CD4-positive, alpha-beta T cell treated with Interleukin-6 at 100 ng/mL for 8 hours (primary cell): ENCODE measurements at regions not wholly inside any gene's neighbourhood (a gene's known extent, or its start where the extent isn't known, plus 50 kb on each side); places are given as distances from the start of the nearest gene placed in this dataset.

ENCODE experiments used
- DNase-seq: peaks from one replicate; pipeline ENCODE4 v3.0.0-alpha.2; 2020; ENCODE audit warnings: mixed read lengths, low spot score

- DNase-seq = no peak
Measured at GRCh38 chr1:195376190-195376589, 1232.0 kb downstream of the KCNT2 start.

GRCh38 chr1:195373856-195374255, 1234.4 kb downstream of the KCNT2 start:
- no peak for DNase-seq

GRCh38 chr1:195345149-195345548, 1263.1 kb downstream of the KCNT2 start:
- DNase-seq = no peak

GRCh38 chr1:195337646-195338045, 1270.6 kb downstream of the KCNT2 start:
- no peak for DNase-seq

- DNase-seq = no peak
Measured at GRCh38 chr1:195336812-195337211, 1271.4 kb downstream of the KCNT2 start.

- no peak for DNase-seq
Measured at GRCh38 chr1:195335541-195335940, 1272.7 kb downstream of the KCNT2 start.

- DNase-seq = no peak
Measured at GRCh38 chr1:195332102-195332501, 1276.1 kb downstream of the KCNT2 start.

- no peak for DNase-seq
Measured at GRCh38 chr1:195328681-195329080, 1279.6 kb downstream of the KCNT2 start.

GRCh38 chr1:195328102-195328501, 1280.1 kb downstream of the KCNT2 start:
- DNase-seq = no peak

- DNase-seq = no peak
Measured at GRCh38 chr1:195327361-195327760, 1280.9 kb downstream of the KCNT2 start.

- no peak for DNase-seq
Measured at GRCh38 chr1:195326325-195326724, 1281.9 kb downstream of the KCNT2 start.

- DNase-seq = no peak
Measured at GRCh38 chr1:195325181-195325580, 1283.1 kb downstream of the KCNT2 start.

- no peak for DNase-seq
Measured at GRCh38 chr1:195306281-195306680, 1302.0 kb downstream of the KCNT2 start.

- no peak for DNase-seq
Measured at GRCh38 chr1:195294911-195295310, 1313.3 kb downstream of the KCNT2 start.

GRCh38 chr1:195278644-195279043, 1329.6 kb downstream of the KCNT2 start:
- no peak for DNase-seq

GRCh38 chr1:195275710-195276109, 1332.5 kb downstream of the KCNT2 start:
- no peak for DNase-seq

- DNase-seq = no peak
Measured at GRCh38 chr1:195251900-195252299, 1356.3 kb downstream of the KCNT2 start.

GRCh38 chr1:195243492-195243891, 1364.7 kb downstream of the KCNT2 start:
- DNase-seq = no peak

GRCh38 chr1:195241066-195241465, 1367.2 kb downstream of the KCNT2 start:
- no peak for DNase-seq

GRCh38 chr1:195238313-195238712, 1369.9 kb downstream of the KCNT2 start:
- no peak for DNase-seq

GRCh38 chr1:195236991-195237889, 1371.0 kb downstream of the KCNT2 start:
- DNase-seq = no peak

GRCh38 chr1:195218428-195219212, 1389.6 kb downstream of the KCNT2 start:
- DNase-seq = no peak

- DNase-seq = no peak
Measured at GRCh38 chr1:195202241-195202640, 1406.0 kb downstream of the KCNT2 start.
